H1 (cell line): ENCODE measurements at regions not wholly inside any gene's neighbourhood (a gene's known extent, or its start where the extent isn't known, plus 50 kb on each side); places are given as distances from the start of the nearest gene placed in this dataset.

Experiments
- BCL11A ChIP-seq, 2 experiments: IDR thresholded peaks; one replicate each; pipeline ENCODE4 v1.6.1; 2011; ENCODE audit warnings: low read depth in 2 of 2, low read length in 2 of 2, mild to moderate bottlenecking in 2 of 2
- BRCA1 ChIP-seq: IDR thresholded peaks from 2 replicates; pipeline ENCODE4 v1.6.1; 2012; ENCODE audit warnings: low read depth, low read length, improper control_type of control experiment
- EZH2 ChIP-seq: fragments of 200-600 bp; sonication (generic); IDR thresholded peaks from 2 replicates; pipeline ENCODE4 v1.7.1; 2012; ENCODE audit warnings: low read depth, mild to moderate bottlenecking, moderate library complexity, low read length, inconsistent platforms; ENCODE audit not compliant: severe bottlenecking
- JUND ChIP-seq: IDR thresholded peaks from 2 replicates; pipeline ENCODE4 v1.6.1; 2011; ENCODE audit warnings: mild to moderate bottlenecking, improper control_type of control experiment, low read length
- POLR2A ChIP-seq, 2 experiments: IDR thresholded peaks; 1 replicate in 1 of 2; 2 replicates in 1 of 2; pipeline ENCODE4 v1.6.1; 2011; ENCODE audit warnings: low read depth in 2 of 2, low read length in 2 of 2, mild to moderate bottlenecking in 2 of 2; ENCODE audit errors: control extremely low read depth in 1 of 2
- POLR2AphosphoS5 ChIP-seq: IDR thresholded peaks from 2 replicates; pipeline ENCODE4 v1.6.1; 2011; ENCODE audit warnings: low read depth, low read length
- RBBP5 ChIP-seq: IDR thresholded peaks from 2 replicates; pipeline ENCODE4 v1.7.1; 2012; ENCODE audit warnings: low read depth, mild to moderate bottlenecking, inconsistent platforms, low read length, moderate library complexity, borderline replicate concordance
- YY1 ChIP-seq: IDR thresholded peaks from 2 replicates; pipeline ENCODE4 v1.6.1; 2011; ENCODE audit warnings: low read depth, mild to moderate bottlenecking, low read length
- TF ChIP-seq, protein P1 (sequence below): fragments of 300-600 bp; sonication (generic); IDR thresholded peaks from 2 replicates; pipeline ENCODE4 v1.7.1; 2012; ENCODE audit warnings: low read length, moderate library complexity, mild to moderate bottlenecking, inconsistent platforms; ENCODE audit not compliant: insufficient replicate concordance
- TF ChIP-seq, protein P2 (sequence below), 3 experiments: IDR thresholded peaks; 1 replicate in 2 of 3; 2 replicates in 1 of 3; pipeline versions ENCODE4 v1.5.1 to v1.6.1; 2011; ENCODE audit warnings: low read length in 3 of 3, mild to moderate bottlenecking in 3 of 3, inconsistent platforms in 2 of 3, low read depth in 1 of 3, moderate library complexity in 1 of 3; ENCODE audit not compliant: insufficient read depth in 1 of 3; ENCODE audit errors: control extremely low read depth in 1 of 3

DNA sequence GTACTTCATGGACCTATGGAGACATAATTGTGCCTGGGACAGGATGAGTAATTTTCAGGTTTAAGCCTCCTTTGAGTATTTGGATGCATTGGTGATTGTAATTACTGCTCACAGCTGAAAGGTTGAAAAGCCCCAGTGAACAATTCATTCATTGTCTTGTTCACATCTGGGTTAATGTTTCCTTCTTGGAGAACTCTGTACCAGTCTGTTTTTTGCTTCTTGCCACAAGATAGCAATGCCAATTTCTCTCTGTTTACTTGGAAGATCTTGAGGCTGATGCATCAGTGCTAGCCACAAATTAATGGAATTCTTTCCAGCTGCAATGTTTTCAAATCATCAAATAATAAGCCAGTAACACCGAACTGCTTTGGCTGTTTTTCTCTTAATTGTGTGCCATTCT is 207.8 kb downstream of the BMP2 start:
- no peak for TF ChIP-seq EZH2
- TF ChIP-seq BRCA1, result no peak
- TF ChIP-seq, protein P1, sequence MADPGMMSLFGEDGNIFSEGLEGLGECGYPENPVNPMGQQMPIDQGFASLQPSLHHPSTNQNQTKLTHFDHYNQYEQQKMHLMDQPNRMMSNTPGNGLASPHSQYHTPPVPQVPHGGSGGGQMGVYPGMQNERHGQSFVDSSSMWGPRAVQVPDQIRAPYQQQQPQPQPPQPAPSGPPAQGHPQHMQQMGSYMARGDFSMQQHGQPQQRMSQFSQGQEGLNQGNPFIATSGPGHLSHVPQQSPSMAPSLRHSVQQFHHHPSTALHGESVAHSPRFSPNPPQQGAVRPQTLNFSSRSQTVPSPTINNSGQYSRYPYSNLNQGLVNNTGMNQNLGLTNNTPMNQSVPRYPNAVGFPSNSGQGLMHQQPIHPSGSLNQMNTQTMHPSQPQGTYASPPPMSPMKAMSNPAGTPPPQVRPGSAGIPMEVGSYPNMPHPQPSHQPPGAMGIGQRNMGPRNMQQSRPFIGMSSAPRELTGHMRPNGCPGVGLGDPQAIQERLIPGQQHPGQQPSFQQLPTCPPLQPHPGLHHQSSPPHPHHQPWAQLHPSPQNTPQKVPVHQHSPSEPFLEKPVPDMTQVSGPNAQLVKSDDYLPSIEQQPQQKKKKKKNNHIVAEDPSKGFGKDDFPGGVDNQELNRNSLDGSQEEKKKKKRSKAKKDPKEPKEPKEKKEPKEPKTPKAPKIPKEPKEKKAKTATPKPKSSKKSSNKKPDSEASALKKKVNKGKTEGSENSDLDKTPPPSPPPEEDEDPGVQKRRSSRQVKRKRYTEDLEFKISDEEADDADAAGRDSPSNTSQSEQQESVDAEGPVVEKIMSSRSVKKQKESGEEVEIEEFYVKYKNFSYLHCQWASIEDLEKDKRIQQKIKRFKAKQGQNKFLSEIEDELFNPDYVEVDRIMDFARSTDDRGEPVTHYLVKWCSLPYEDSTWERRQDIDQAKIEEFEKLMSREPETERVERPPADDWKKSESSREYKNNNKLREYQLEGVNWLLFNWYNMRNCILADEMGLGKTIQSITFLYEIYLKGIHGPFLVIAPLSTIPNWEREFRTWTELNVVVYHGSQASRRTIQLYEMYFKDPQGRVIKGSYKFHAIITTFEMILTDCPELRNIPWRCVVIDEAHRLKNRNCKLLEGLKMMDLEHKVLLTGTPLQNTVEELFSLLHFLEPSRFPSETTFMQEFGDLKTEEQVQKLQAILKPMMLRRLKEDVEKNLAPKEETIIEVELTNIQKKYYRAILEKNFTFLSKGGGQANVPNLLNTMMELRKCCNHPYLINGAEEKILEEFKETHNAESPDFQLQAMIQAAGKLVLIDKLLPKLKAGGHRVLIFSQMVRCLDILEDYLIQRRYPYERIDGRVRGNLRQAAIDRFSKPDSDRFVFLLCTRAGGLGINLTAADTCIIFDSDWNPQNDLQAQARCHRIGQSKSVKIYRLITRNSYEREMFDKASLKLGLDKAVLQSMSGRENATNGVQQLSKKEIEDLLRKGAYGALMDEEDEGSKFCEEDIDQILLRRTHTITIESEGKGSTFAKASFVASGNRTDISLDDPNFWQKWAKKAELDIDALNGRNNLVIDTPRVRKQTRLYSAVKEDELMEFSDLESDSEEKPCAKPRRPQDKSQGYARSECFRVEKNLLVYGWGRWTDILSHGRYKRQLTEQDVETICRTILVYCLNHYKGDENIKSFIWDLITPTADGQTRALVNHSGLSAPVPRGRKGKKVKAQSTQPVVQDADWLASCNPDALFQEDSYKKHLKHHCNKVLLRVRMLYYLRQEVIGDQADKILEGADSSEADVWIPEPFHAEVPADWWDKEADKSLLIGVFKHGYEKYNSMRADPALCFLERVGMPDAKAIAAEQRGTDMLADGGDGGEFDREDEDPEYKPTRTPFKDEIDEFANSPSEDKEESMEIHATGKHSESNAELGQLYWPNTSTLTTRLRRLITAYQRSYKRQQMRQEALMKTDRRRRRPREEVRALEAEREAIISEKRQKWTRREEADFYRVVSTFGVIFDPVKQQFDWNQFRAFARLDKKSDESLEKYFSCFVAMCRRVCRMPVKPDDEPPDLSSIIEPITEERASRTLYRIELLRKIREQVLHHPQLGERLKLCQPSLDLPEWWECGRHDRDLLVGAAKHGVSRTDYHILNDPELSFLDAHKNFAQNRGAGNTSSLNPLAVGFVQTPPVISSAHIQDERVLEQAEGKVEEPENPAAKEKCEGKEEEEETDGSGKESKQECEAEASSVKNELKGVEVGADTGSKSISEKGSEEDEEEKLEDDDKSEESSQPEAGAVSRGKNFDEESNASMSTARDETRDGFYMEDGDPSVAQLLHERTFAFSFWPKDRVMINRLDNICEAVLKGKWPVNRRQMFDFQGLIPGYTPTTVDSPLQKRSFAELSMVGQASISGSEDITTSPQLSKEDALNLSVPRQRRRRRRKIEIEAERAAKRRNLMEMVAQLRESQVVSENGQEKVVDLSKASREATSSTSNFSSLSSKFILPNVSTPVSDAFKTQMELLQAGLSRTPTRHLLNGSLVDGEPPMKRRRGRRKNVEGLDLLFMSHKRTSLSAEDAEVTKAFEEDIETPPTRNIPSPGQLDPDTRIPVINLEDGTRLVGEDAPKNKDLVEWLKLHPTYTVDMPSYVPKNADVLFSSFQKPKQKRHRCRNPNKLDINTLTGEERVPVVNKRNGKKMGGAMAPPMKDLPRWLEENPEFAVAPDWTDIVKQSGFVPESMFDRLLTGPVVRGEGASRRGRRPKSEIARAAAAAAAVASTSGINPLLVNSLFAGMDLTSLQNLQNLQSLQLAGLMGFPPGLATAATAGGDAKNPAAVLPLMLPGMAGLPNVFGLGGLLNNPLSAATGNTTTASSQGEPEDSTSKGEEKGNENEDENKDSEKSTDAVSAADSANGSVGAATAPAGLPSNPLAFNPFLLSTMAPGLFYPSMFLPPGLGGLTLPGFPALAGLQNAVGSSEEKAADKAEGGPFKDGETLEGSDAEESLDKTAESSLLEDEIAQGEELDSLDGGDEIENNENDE, result no peak
- TF ChIP-seq POLR2A (IDR thresholded peaks at IDR 0.05; ENCODE audit: control extremely low read depth in 1 of 2, low read depth in 2 of 2, low read length in 2 of 2), result no peak
- TF ChIP-seq, protein P2, sequence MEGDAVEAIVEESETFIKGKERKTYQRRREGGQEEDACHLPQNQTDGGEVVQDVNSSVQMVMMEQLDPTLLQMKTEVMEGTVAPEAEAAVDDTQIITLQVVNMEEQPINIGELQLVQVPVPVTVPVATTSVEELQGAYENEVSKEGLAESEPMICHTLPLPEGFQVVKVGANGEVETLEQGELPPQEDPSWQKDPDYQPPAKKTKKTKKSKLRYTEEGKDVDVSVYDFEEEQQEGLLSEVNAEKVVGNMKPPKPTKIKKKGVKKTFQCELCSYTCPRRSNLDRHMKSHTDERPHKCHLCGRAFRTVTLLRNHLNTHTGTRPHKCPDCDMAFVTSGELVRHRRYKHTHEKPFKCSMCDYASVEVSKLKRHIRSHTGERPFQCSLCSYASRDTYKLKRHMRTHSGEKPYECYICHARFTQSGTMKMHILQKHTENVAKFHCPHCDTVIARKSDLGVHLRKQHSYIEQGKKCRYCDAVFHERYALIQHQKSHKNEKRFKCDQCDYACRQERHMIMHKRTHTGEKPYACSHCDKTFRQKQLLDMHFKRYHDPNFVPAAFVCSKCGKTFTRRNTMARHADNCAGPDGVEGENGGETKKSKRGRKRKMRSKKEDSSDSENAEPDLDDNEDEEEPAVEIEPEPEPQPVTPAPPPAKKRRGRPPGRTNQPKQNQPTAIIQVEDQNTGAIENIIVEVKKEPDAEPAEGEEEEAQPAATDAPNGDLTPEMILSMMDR (IDR thresholded peaks at IDR 0.05; ENCODE audit: control extremely low read depth in 1 of 3, insufficient read depth in 1 of 3, low read depth in 1 of 3, low read length in 3 of 3), result no peak
- no peak for TF ChIP-seq POLR2AphosphoS5
- TF ChIP-seq BCL11A (IDR thresholded peaks at IDR 0.05; ENCODE audit: low read depth in 2 of 2, low read length in 2 of 2), result no peak
- TF ChIP-seq JUND, result no peak
- TF ChIP-seq YY1, result no peak
- no peak for TF ChIP-seq RBBP5
